HUES64 (cell line): ENCODE measurements at regions not wholly inside any gene's neighbourhood (a gene's known extent, or its start where the extent isn't known, plus 50 kb on each side); places are given as distances from the start of the nearest gene placed in this dataset.
A peak's percentile ranks its signal among the peaks of the same experiment; 100 is the strongest.

ENCODE experiments used
- H3K27ac ChIP-seq: 2 replicates; pipeline ENCODE4 v1.7.0; 2013; ENCODE audit warnings: low read depth, low read length, inconsistent platforms
- H3K27me3 ChIP-seq: 2 replicates; pipeline ENCODE4 v1.6.1; 2013; ENCODE audit warnings: mild to moderate bottlenecking, low read length; ENCODE audit not compliant: insufficient read depth
- H3K36me3 ChIP-seq: 2 replicates; pipeline ENCODE4 v1.6.1; 2013; ENCODE audit warnings: mild to moderate bottlenecking, low read length; ENCODE audit not compliant: insufficient read depth
- H3K4me1 ChIP-seq: 2 replicates; pipeline ENCODE4 v1.6.1; 2013; ENCODE audit warnings: mild to moderate bottlenecking, low read length, moderate library complexity; ENCODE audit not compliant: insufficient read depth
- H3K4me3 ChIP-seq: 2 replicates; pipeline ENCODE4 v1.5.1; 2013; ENCODE audit warnings: mild to moderate bottlenecking, low read length, moderate library complexity
- H3K9ac ChIP-seq: 2 replicates; pipeline ENCODE4 v1.6.1; 2013; ENCODE audit warnings: mild to moderate bottlenecking, low read depth, low read length
- H3K9me3 ChIP-seq: 2 replicates; pipeline ENCODE4 v1.6.1; 2013; ENCODE audit warnings: low read depth, low read length; ENCODE audit not compliant: insufficient read depth
- WGBS: fragments of 150-250, 120-280 bp; methylation state at CpG from one replicate; pipeline ENCODE4 v1.1.7; 2013; ENCODE audit warnings: missing lambda C conversion rate; 5-methylcytosine and 5-hydroxymethylcytosine counted together

DNA sequence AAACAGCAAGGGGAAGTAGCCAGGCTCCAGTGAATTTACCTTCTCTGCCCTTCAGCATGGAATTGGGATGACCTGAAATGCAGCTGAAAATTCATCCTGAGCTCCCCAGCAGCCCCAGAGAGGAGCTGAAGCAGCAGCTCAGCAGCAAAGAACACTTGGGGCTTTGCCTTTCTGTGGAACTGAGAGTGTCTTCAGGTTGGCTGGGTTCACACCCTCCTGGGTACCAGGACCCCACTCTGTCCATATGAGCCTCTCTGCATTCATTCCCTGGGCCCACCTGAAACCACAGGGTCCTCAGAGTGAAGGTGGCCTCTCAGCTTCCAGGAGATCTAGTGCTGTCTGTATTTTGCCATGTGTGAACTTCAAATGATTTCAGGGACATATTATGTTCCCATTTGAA is 429.2 kb downstream of the MN1 start:
- H3K4me1 ChIP-seq, result peaks cover 7% of the 10 kb centered on the region
- no peak overlapping the region for H3K4me3 ChIP-seq
- no peak overlapping the region for H3K27ac ChIP-seq
- no peak overlapping the region for H3K9ac ChIP-seq
- no peaks in the 10 kb centered on the region for H3K36me3 ChIP-seq
- no peaks in the 10 kb centered on the region for H3K27me3 ChIP-seq
- no peaks in the 10 kb centered on the region for H3K9me3 ChIP-seq

- Histone ChIP-seq H3K4me3 (peak overlapping the region; percentile 36; the same call in 1 of the 2 replicates), H3K9me3 (no peaks in the 10 kb centered on the region), H3K4me1 (peaks cover 10% of the 10 kb centered on the region), H3K27me3 (no peaks in the 10 kb centered on the region), H3K9ac (peak overlapping the region; percentile 53; the same call in 1 of the 2 replicates), H3K27ac (no peak overlapping the region), H3K36me3 (no peaks in the 10 kb centered on the region)
- 14% methylated on average over 10 of the region's 10 CpGs for WGBS
These were observed 428.4 kb downstream of the MN1 start for GRCh38 chr22:27372969-27373670.

GRCh38 chr22:27377501-27378295 is 423.9 kb downstream of the MN1 start:
- peaks cover 8% of the 10 kb centered on the region for H3K4me1 ChIP-seq
- 89% methylated on average over 17 of the region's 17 CpGs for WGBS
- no peaks in the 10 kb centered on the region for H3K9me3 ChIP-seq
- H3K9ac ChIP-seq, result no peak overlapping the region
- no peak overlapping the region for H3K4me3 ChIP-seq
- no peaks in the 10 kb centered on the region for H3K36me3 ChIP-seq
- no peaks in the 10 kb centered on the region for H3K27me3 ChIP-seq
- H3K27ac ChIP-seq, result no peak overlapping the region

DNA sequence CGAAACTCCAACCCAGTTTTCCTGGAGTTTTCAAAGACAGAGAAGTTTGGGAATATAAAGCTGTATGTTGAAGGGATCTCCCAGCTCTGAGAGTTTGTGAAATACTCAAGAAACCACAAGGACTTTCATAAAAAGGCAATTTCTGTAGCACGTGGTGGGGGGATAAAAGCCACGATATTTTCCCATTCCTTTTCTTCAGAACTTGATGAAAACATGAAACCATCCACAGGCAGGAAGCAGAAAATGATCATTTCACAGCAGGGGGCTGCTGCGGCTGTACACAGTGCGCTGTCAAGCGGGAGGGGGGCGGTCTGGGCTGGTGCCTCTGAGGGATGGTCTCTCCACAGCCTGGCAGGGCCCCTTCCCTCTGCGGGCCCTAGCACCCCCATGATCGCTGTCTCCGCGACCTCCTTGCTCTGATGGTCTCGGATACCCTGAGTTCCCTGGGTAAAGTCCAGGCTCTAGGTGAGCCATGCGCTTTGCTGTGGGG is 423.2 kb downstream of the MN1 start:
- no peak overlapping the region for H3K4me3 ChIP-seq
- no peak overlapping the region for H3K27ac ChIP-seq
- H3K9me3 ChIP-seq, result no peaks in the 10 kb centered on the region
- H3K36me3 ChIP-seq, result no peaks in the 10 kb centered on the region
- WGBS, result 83% methylated on average over 13 of the region's 13 CpGs
- peaks cover 4% of the 10 kb centered on the region for H3K4me1 ChIP-seq
- no peak overlapping the region for H3K9ac ChIP-seq
- no peaks in the 10 kb centered on the region for H3K27me3 ChIP-seq

GRCh38 chr22:27378995-27379394 is 422.6 kb downstream of the MN1 start:
- H3K4me3 ChIP-seq, result no peak overlapping the region
- no peak overlapping the region for H3K9ac ChIP-seq
- no peaks in the 10 kb centered on the region for H3K27me3 ChIP-seq
- WGBS, result 87% methylated on average over 4 of the region's 4 CpGs
- no peaks in the 10 kb centered on the region for H3K36me3 ChIP-seq
- H3K9me3 ChIP-seq, result no peaks in the 10 kb centered on the region
- peaks cover 4% of the 10 kb centered on the region for H3K4me1 ChIP-seq
- H3K27ac ChIP-seq, result no peak overlapping the region

- Histone ChIP-seq H3K27ac (no peak overlapping the region), H3K4me3 (no peak overlapping the region), H3K36me3 (no peaks in the 10 kb centered on the region), H3K27me3 (no peaks in the 10 kb centered on the region), H3K9ac (no peak overlapping the region), H3K9me3 (no peaks in the 10 kb centered on the region), H3K4me1 (peaks cover 4% of the 10 kb centered on the region)
- 88% methylated on average over 16 of the region's 16 CpGs for WGBS
These were observed 420.7 kb downstream of the MN1 start for GRCh38 chr22:27380855-27381254.

DNA sequence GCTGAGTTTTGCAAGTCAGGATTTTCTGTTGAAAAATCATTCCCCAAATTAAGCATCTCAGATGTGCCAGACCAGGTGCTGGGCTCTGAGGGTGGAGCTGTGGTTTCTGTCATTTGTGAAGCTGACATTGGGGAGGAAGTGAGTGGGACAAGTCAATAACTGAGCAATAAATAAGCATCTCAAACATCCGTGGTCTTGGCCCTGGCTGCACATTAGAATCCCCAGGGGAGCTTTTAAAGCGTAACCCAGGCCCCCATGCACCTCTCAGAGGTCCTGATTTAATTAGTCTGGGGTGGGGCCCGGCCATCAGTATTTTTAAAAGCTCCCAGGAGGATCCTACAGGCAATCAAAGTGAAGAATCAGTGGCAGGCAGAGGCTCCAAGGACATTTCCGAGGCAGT is 420.0 kb downstream of the MN1 start:
- Histone ChIP-seq H3K9ac (no peak overlapping the region), H3K27ac (no peak overlapping the region)
- WGBS, result 67% methylated on average over 4 of the region's 4 CpGs

DNA sequence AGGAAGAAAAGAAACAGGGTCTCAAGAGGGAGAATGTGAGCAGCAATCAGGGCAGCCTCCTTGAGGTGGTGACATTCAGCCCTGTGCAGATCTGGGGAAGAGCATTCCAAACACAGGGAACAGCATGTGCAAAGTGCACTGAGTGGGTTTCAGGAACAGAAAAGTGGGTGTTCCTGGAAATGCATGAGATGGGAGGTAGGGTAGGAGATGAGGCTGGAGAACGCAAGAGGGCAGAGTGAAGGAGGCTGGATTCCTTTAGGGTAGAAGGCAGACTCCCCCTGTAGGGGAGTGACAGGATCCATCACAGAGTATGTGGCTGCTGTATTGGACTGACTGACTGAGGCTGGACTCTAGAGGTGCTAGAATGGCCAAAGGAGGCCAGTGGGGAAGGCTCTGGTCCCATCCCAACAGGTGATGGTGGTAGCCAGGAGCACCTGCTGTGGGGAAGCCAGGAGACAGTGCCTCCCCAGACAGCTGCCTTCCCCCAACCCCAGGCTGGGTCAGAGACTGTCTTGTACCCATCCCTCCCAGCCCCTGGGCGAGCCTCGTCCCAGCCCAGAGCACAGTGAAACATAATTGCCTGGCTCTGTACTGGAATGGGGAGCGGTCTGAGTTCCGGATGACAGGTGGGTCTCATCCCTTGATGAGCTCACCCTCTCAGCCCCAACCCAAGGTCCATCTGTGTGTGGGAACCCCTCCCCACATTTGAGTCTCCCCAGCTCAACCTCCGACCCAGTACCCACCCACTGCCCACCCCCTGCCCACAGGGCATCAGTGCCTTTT is 419.4 kb downstream of the MN1 start:
- Histone ChIP-seq H3K9me3 (no peaks in the 10 kb centered on the region), H3K36me3 (no peaks in the 10 kb centered on the region), H3K27me3 (no peaks in the 10 kb centered on the region), H3K9ac (no peak overlapping the region), H3K4me1 (peaks cover 4% of the 10 kb centered on the region), H3K27ac (no peak overlapping the region), H3K4me3 (no peak overlapping the region)
- WGBS, result 71% methylated on average over 6 of the region's 6 CpGs

More for the DNA sequence above, 420.0 kb downstream of the MN1 start:
- Histone ChIP-seq H3K9me3 (no peaks in the 10 kb centered on the region), H3K4me1 (peaks cover 4% of the 10 kb centered on the region), H3K27me3 (no peaks in the 10 kb centered on the region), H3K4me3 (no peak overlapping the region), H3K36me3 (no peaks in the 10 kb centered on the region)

DNA sequence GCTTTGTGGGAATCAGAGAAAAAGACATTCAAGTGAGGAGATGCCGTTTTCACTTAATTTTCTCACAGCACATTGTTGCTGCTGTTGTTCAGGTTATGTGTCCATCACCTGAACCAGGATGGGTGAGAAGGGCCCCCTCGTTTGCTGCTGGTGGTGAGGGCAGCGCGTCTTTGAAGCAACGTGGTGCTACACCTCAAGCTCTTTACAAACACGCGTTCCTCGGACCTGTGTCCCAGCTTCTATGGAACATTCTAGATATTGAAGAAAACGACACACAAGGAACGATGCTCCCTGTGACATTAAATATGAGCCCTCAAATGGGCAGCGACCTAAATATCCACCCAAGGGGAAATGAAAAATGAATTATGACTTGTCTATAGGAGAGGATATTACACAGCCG is 418.6 kb downstream of the MN1 start:
- WGBS, result 86% methylated on average over 11 of the region's 12 CpGs
- Histone ChIP-seq H3K27ac (no peak overlapping the region), H3K9me3 (no peaks in the 10 kb centered on the region), H3K4me1 (peaks cover 3% of the 10 kb centered on the region), H3K27me3 (no peaks in the 10 kb centered on the region), H3K36me3 (no peaks in the 10 kb centered on the region), H3K4me3 (no peak overlapping the region), H3K9ac (no peak overlapping the region)

DNA sequence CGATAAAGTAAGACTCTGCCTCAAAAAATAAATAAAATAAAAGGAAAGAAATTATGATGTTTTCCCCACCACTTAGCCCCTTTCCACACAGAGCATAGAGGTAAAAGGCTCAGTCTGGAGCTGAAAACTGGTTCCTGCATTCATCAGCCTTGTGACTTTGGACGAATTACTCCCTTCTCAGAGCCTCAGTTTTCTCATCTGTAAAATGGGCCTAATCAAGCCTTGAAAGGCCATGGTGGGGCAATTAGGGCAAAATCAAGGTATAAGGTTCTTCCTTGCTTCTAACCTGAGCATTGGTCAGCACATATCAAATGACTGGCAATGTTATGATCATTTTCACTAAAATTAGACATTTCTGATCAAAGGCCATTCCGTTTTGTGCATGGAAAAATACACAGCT is 417.7 kb downstream of the MN1 start:
- WGBS, result 98% methylated on average over 3 of the region's 3 CpGs
- no peaks in the 10 kb centered on the region for H3K36me3 ChIP-seq
- H3K4me1 ChIP-seq, result no peaks in the 10 kb centered on the region; the same call in 1 of the 2 replicates
- no peak overlapping the region for H3K9ac ChIP-seq
- H3K27me3 ChIP-seq, result no peaks in the 10 kb centered on the region
- H3K27ac ChIP-seq, result no peak overlapping the region
- H3K4me3 ChIP-seq, result no peak overlapping the region
- H3K9me3 ChIP-seq, result no peaks in the 10 kb centered on the region
